Naive thymus-derived CD4-positive, alpha-beta T cell (primary cell): ENCODE measurements at regions not wholly inside any gene's neighbourhood (a gene's known extent, or its start where the extent isn't known, plus 50 kb on each side); places are given as distances from the start of the nearest gene placed in this dataset.

Experiments used
- ATAC-seq: fragments of 150-1000 bp; cut with Tn5 transposase; 2 replicates; pipeline ENCODE4 v1.10.0; 2021; ENCODE audit warnings: mild to moderate bottlenecking, moderate library complexity
- CTCF ChIA-PET: fragments of 350-600 bp; sonication (Branson Sonifier 250); formaldehyde crosslinking; loops from one replicate; lab custom pipeline; 2021; ENCODE audit warnings: antibody characterized with exemption; lab: Charles Lee
- POLR2A ChIA-PET: fragments of 350-600 bp; sonication (Branson Sonifier 250); formaldehyde crosslinking; loops from one replicate; lab custom pipeline; 2021; ENCODE audit warnings: antibody characterized with exemption, inconsistent platforms; lab: Charles Lee
- DNase-seq, 9 donors: peaks; one replicate each; pipeline versions ENCODE4 v3.0.0 to v3.0.0-alpha.2; 2020 to 2022; ENCODE audit warnings: mixed read lengths in 1 of 9
- H3K27ac ChIP-seq: one replicate; pipeline ENCODE4 v1.7.0; 2013; ENCODE audit warnings: mild to moderate bottlenecking, low read depth, low read length, moderate library complexity
- H3K27me3 ChIP-seq, 2 donors: one replicate each; pipeline ENCODE4 v1.7.0; 2013; ENCODE audit warnings: low read length in 2 of 2, mild to moderate bottlenecking in 2 of 2, moderate library complexity in 2 of 2; ENCODE audit not compliant: control insufficient read depth in 2 of 2, insufficient read depth in 2 of 2
- H3K36me3 ChIP-seq, 3 experiments: 1 replicate in 2 of 3; 2 replicates in 1 of 3; pipeline ENCODE4 v1.7.0; 2013; ENCODE audit warnings: low read length in 3 of 3, mild to moderate bottlenecking in 3 of 3, moderate library complexity in 1 of 3; ENCODE audit not compliant: insufficient read depth in 3 of 3, control insufficient read depth in 2 of 3
- H3K4me1 ChIP-seq, 2 donors: one replicate each; pipeline ENCODE4 v1.7.0; 2013; ENCODE audit warnings: low read length in 2 of 2, mild to moderate bottlenecking in 2 of 2, moderate library complexity in 1 of 2; ENCODE audit not compliant: control insufficient read depth in 2 of 2, insufficient read depth in 2 of 2
- H3K4me3 ChIP-seq: 2 replicates; pipeline ENCODE4 v1.7.0; 2013; ENCODE audit warnings: mild to moderate bottlenecking, low read length
- H3K9me3 ChIP-seq, 3 experiments: 1 replicate in 2 of 3; 2 replicates in 1 of 3; pipeline ENCODE4 v1.7.0; 2013; ENCODE audit warnings: low read length in 3 of 3; ENCODE audit not compliant: control insufficient read depth in 2 of 3
- H3K27ac Mint-ChIP-seq, 9 donors: one replicate each; pipeline ENCODE4 v1.8.0; 2020 to 2022; ENCODE audit warnings: mixed read lengths in 9 of 9, mild to moderate bottlenecking in 8 of 9, moderate library complexity in 5 of 9, inconsistent platforms in 2 of 9
- H3K27me3 Mint-ChIP-seq, 5 donors: one replicate each; pipeline ENCODE4 v1.8.0; 2021 to 2022; ENCODE audit warnings: mixed read lengths in 5 of 5, mild to moderate bottlenecking in 1 of 5
- H3K36me3 Mint-ChIP-seq, 5 donors: one replicate each; pipeline ENCODE4 v1.8.0; 2020 to 2022; ENCODE audit warnings: mixed read lengths in 5 of 5, mild to moderate bottlenecking in 3 of 5, inconsistent platforms in 1 of 5
- H3K4me1 Mint-ChIP-seq, 7 donors: one replicate each; pipeline ENCODE4 v1.8.0; 2020 to 2022; ENCODE audit warnings: mixed read lengths in 7 of 7, mild to moderate bottlenecking in 3 of 7, inconsistent platforms in 1 of 7
- H3K4me3 Mint-ChIP-seq, 10 donors: one replicate each; pipeline ENCODE4 v1.8.0; 2020 to 2022; ENCODE audit warnings: mild to moderate bottlenecking in 10 of 10, mixed read lengths in 10 of 10, moderate library complexity in 6 of 10, inconsistent platforms in 2 of 10
- H3K9me3 Mint-ChIP-seq, 11 donors: one replicate each; pipeline ENCODE4 v1.8.0; 2020 to 2022; ENCODE audit warnings: mixed read lengths in 11 of 11, mild to moderate bottlenecking in 4 of 11, inconsistent platforms in 1 of 11, moderate library complexity in 1 of 11
- intact Hi-C, 2 donors: fragments of 100-400 bp; cut with micrococcal nuclease; formaldehyde crosslinking; loops; one replicate each; pipeline ENCODE4 v1.15.1; 2023

DNA sequence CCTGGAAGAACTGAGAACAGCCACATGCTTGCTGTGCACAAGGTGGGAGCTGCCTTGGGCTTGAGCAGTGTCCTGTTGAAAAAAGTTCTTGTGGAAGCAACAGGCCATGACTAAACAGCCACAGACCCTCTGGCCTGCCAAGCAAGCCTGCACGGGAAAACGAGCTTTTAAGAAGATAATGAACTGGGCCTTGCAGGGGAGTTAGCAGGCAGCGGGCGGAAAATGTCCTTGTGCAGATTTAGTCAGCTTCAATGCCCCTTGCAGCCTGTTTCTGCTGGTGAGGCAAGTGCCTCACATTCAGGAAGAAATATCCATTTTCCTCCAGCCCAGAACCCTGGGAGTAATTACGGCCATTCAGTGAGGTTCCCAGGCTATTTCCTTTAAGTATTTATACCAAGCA, 126.2 kb upstream of the KLHL25 start:
- no peak for DNase-seq
- Mint-ChIP-seq H3K36me3 (no peaks in the 10 kb centered on the region), H3K9me3 (peaks cover 0 to 13% (median 2%) of the 10 kb centered on the region in 11 donors), H3K27me3 (peaks cover 4 to 32% (median 16%) of the 10 kb centered on the region in 5 donors), H3K27ac (no peak overlapping the region), H3K4me1 (peaks cover 0 to 10% (median 0%) of the 10 kb centered on the region in 7 donors), H3K4me3 (no peak overlapping the region)
- Histone ChIP-seq H3K4me1 (no peaks in the 10 kb centered on the region), H3K9me3 (no peaks in the 10 kb centered on the region), H3K27ac (no peak overlapping the region), H3K4me3 (no peak overlapping the region), H3K27me3 (no peaks in the 10 kb centered on the region), H3K36me3 (no peaks in the 10 kb centered on the region)
- CTCF ChIA-PET: no interaction called here
- no peak for ATAC-seq
- intact Hi-C loops: no loop called here
- POLR2A ChIA-PET: no interaction called here

DNA sequence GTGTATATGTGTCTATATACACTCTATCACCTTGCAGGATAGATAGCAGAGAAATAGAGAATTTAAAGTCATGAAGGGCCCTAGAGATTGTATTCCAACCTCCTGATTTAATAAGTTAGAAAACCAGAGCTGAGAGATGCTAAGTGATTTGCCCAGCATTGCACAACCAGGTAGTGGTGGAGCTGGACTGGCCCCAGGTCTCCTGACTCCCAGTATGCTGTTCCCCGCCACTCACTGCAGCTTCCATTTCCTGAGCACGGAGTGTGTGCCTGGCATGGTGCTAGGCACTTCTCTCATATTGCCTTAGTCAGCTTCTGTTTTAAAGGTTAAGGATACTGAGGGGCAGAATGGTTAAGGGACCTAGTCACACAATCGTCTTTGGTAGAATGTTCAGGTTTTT, 129.4 kb upstream of the KLHL25 start:
- no peaks in the 10 kb centered on the region for H3K36me3 Mint-ChIP-seq
- H3K9me3 Mint-ChIP-seq: peaks cover 0 to 4% (median 0%) of the 10 kb centered on the region in 11 donors
- no peaks in the 10 kb centered on the region for H3K36me3 ChIP-seq
- peaks cover 4 to 25% (median 11%) of the 10 kb centered on the region in 5 donors for H3K27me3 Mint-ChIP-seq
- H3K9me3 ChIP-seq: no peaks in the 10 kb centered on the region
- no peak overlapping the region for H3K27ac ChIP-seq
- no peak overlapping the region for H3K4me3 ChIP-seq
- POLR2A ChIA-PET: no interaction called here
- no peak for DNase-seq
- ATAC-seq: no peak
- peaks cover 12 to 16% of the 10 kb centered on the region in 2 donors for H3K4me1 ChIP-seq
- no peaks in the 10 kb centered on the region for H3K27me3 ChIP-seq
- no peak overlapping the region for H3K27ac Mint-ChIP-seq
- intact Hi-C loops: no loop called here
- no peak overlapping the region for H3K4me3 Mint-ChIP-seq
- CTCF ChIA-PET: no interaction called here
- peaks cover 7 to 41% (median 19%) of the 10 kb centered on the region in 7 donors for H3K4me1 Mint-ChIP-seq

DNA sequence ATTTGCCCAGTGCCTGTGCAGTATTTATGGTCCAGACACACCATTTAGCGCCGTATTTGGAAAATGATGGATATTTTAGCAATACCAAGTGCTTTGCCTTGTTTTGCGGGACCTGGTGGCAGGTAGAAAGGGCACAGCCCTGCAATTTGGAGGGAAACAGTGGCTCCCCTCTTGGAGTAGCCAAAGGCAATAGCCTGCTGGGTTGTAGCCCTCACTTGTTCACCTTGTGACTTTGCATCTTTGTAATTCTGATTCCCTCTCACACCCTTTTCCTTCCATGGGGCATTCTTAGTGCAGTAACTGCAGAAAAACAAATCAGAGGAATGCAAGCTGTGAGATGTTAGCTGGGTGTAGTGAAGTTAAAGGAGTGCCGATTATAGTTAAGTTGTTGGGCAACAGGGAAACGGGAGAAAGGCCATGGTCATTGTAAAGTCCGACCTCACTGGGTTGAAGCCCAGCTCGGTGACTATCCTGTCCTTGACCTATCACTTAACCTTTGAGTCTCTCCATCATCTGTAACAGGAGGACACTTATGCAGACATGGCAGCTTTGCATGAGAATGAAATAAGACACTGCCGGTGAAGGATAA, 131.0 kb upstream of the KLHL25 start:
- ChIA-PET POLR2A (no interaction called here), CTCF (no interaction called here)
- intact Hi-C loops: no loop called here
- H3K36me3 Mint-ChIP-seq: no peaks in the 10 kb centered on the region
- no peaks in the 10 kb centered on the region for H3K36me3 ChIP-seq
- peaks cover 7 to 51% (median 22%) of the 10 kb centered on the region in 7 donors for H3K4me1 Mint-ChIP-seq
- ATAC-seq (no peak), DNase-seq (no peak)
- H3K27me3 Mint-ChIP-seq: peaks cover 0 to 17% (median 6%) of the 10 kb centered on the region in 5 donors
- no peak overlapping the region for H3K4me3 ChIP-seq
- peaks cover 0 to 1% (median 0%) of the 10 kb centered on the region in 11 donors for H3K9me3 Mint-ChIP-seq
- H3K4me1 ChIP-seq: peaks cover 12 to 21% of the 10 kb centered on the region in 2 donors
- no peak overlapping the region for H3K27ac Mint-ChIP-seq
- H3K27ac ChIP-seq: no peak overlapping the region
- H3K27me3 ChIP-seq: no peaks in the 10 kb centered on the region
- no peaks in the 10 kb centered on the region for H3K9me3 ChIP-seq
- H3K4me3 Mint-ChIP-seq: no peak overlapping the region

DNA sequence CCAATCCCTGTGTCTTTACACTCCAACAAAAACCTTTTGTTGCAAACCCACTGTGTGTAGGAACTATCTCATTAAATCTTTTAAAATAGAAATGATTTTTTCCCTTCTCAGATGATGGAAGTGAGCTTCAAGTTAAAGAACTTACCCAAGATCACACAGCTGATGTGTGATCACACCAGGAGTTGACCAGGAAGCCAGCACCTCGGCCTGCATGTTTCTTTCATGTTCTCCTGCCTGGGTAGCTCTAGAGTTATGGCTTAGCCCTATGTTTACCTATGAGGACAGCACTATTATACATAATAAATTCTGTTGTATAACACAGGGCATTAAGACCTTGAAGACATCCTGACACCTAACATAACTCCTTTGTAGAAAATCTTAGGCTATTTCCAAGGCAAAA, 132.1 kb upstream of the KLHL25 start:
- intact Hi-C loops: no loop called here
- peak overlapping the region in 1 of 9 donors; percentile 71 for H3K27ac Mint-ChIP-seq

DNA sequence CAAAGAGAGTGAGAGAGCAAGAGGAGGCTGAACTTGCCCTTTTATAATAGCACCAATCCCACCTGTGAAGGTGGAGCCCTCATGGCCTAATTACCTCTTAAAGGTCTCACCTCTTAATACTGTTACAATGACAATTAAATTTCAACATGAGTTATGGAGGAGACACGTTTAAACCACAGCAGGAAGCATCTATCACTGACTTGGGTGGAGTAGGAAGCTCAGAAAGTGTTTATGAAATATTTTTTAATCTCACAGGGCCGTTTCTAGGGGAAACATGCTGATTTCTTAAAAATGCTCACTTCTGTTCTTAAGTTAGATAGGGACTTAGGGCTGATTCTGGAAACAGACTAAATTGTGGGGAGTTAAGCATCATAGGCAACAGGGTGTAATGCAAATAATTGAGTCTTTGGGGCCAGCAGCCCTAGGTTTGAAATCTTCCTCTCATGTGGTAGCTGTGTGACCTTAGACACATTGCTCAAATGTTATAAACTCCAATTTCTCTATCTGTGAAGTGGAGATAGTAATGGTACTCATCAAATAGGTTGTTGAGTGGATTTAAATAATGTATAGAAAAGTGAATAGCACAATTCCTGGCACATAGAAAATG, 133.3 kb upstream of the KLHL25 start:
- H3K27ac Mint-ChIP-seq: peak overlapping the region in 7 of 9 donors; percentile 65 to 91 (median 71)
- H3K4me3 ChIP-seq: no peak overlapping the region
- H3K27ac ChIP-seq: no peak overlapping the region
- DNase-seq: peak in 3 of 9 donors; percentile 2 to 34 (median 34)
- peaks cover 0 to 1% (median 0%) of the 10 kb centered on the region in 11 donors for H3K9me3 Mint-ChIP-seq
- H3K36me3 Mint-ChIP-seq: no peaks in the 10 kb centered on the region
- H3K36me3 ChIP-seq: no peaks in the 10 kb centered on the region
- H3K4me3 Mint-ChIP-seq: peak overlapping the region in 7 of 10 donors; percentile 13 to 66 (median 51)
- H3K27me3 Mint-ChIP-seq: peaks cover 0 to 21% (median 4%) of the 10 kb centered on the region in 5 donors
- ChIA-PET POLR2A (no interaction called here), CTCF (no interaction called here)
- no peaks in the 10 kb centered on the region for H3K27me3 ChIP-seq
- no peaks in the 10 kb centered on the region for H3K9me3 ChIP-seq
- ATAC-seq: peak; percentile 59
- H3K4me1 Mint-ChIP-seq: peaks cover 7 to 59% (median 30%) of the 10 kb centered on the region in 7 donors
- intact Hi-C loops: no loop called here
- peaks cover 12 to 26% of the 10 kb centered on the region in 2 donors for H3K4me1 ChIP-seq

More for the DNA sequence above, 132.1 kb upstream of the KLHL25 start:
- CTCF ChIA-PET: no interaction called here
- DNase-seq (no peak), ATAC-seq (no peak)
- Histone ChIP-seq H3K36me3 (no peaks in the 10 kb centered on the region), H3K27ac (no peak overlapping the region), H3K4me3 (no peak overlapping the region), H3K9me3 (no peaks in the 10 kb centered on the region), H3K4me1 (peaks cover 12 to 26% of the 10 kb centered on the region in 2 donors), H3K27me3 (no peaks in the 10 kb centered on the region)
- peaks cover 0 to 1% (median 0%) of the 10 kb centered on the region in 11 donors for H3K9me3 Mint-ChIP-seq
- peaks cover 0 to 21% (median 1%) of the 10 kb centered on the region in 5 donors for H3K27me3 Mint-ChIP-seq
- POLR2A ChIA-PET: no interaction called here
- H3K36me3 Mint-ChIP-seq: no peaks in the 10 kb centered on the region
- peaks cover 7 to 59% (median 30%) of the 10 kb centered on the region in 7 donors for H3K4me1 Mint-ChIP-seq
- no peak overlapping the region for H3K4me3 Mint-ChIP-seq

DNA sequence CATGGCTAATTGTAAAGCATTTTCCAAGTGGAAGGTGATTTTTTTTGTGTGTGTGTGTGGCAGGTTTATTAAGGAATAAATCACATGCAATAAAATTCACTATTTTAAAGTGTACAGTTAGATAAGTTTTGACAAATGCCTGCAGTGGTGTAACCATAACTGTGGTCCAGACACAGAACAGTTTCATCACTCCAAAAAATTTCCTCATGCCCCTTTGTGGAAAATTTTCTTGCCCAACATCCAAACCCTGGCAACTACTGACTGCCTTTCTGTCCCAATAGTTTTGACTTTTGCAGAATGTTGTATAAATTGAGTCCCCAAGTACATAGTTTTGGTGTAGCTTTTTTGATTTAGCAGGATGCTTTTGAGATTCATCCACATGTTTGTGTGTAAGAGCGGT, 135.1 kb upstream of the KLHL25 start:
- Histone ChIP-seq H3K27me3 (no peaks in the 10 kb centered on the region), H3K4me3 (no peak overlapping the region), H3K9me3 (no peaks in the 10 kb centered on the region), H3K4me1 (peaks cover 12 to 26% of the 10 kb centered on the region in 2 donors), H3K36me3 (no peaks in the 10 kb centered on the region), H3K27ac (no peak overlapping the region)
- Mint-ChIP-seq H3K36me3 (no peaks in the 10 kb centered on the region), H3K27ac (peak overlapping the region in 4 of 9 donors; percentile 49 to 71 (median 65)), H3K9me3 (peaks cover 0 to 1% (median 0%) of the 10 kb centered on the region in 11 donors), H3K4me3 (no peak overlapping the region), H3K4me1 (peaks cover 7 to 56% (median 30%) of the 10 kb centered on the region in 7 donors), H3K27me3 (peaks cover 0 to 19% (median 4%) of the 10 kb centered on the region in 5 donors)
- ChIA-PET POLR2A (no interaction called here), CTCF (no interaction called here)
- intact Hi-C loops: no loop called here
- DNase-seq: no peak
- ATAC-seq: no peak
